H1 (cell line): ENCODE measurements at regions not wholly inside any gene's neighbourhood (a gene's known extent, or its start where the extent isn't known, plus 50 kb on each side); places are given as distances from the start of the nearest gene placed in this dataset.

Experiments
- CTBP2 ChIP-seq: IDR thresholded peaks from 2 replicates; pipeline ENCODE4 v1.7.0; 2011; ENCODE audit warnings: borderline replicate concordance, mild to moderate bottlenecking, moderate library complexity, mixed read lengths, low read length; ENCODE audit not compliant: insufficient read depth, insufficient read length
- CTCF ChIP-seq, 3 experiments: IDR thresholded peaks; 1 replicate in 2 of 3; 2 replicates in 1 of 3; pipeline versions ENCODE4 v1.5.1 to v1.6.1; 2011; ENCODE audit warnings: low read length in 3 of 3, mild to moderate bottlenecking in 3 of 3, inconsistent platforms in 2 of 3, low read depth in 1 of 3, moderate library complexity in 1 of 3; ENCODE audit not compliant: insufficient read depth in 1 of 3; ENCODE audit errors: control extremely low read depth in 1 of 3
- EP300 ChIP-seq, 2 experiments: IDR thresholded peaks; 1 replicate in 1 of 2; 2 replicates in 1 of 2; pipeline ENCODE4 v1.6.1; 2011 to 2012; ENCODE audit warnings: low read depth in 2 of 2, low read length in 2 of 2, mild to moderate bottlenecking in 2 of 2, borderline replicate concordance in 1 of 2, inconsistent platforms in 1 of 2, moderate library complexity in 1 of 2
- KDM4A ChIP-seq: IDR thresholded peaks from one replicate; pipeline ENCODE4 v1.7.1; 2012; ENCODE audit warnings: low read depth, mild to moderate bottlenecking, moderate library complexity, low read length, inconsistent platforms; ENCODE audit not compliant: severe bottlenecking
- POLR2A ChIP-seq, 2 experiments: IDR thresholded peaks; 1 replicate in 1 of 2; 2 replicates in 1 of 2; pipeline ENCODE4 v1.6.1; 2011; ENCODE audit warnings: low read depth in 2 of 2, low read length in 2 of 2, mild to moderate bottlenecking in 2 of 2; ENCODE audit errors: control extremely low read depth in 1 of 2
- POLR2AphosphoS5 ChIP-seq: IDR thresholded peaks from 2 replicates; pipeline ENCODE4 v1.6.1; 2011; ENCODE audit warnings: low read depth, low read length
- RFX5 ChIP-seq: IDR thresholded peaks from 2 replicates; pipeline ENCODE4 v1.6.1; 2011; ENCODE audit warnings: low read depth, low read length, improper control_type of control experiment, borderline replicate concordance

- TF ChIP-seq POLR2A (IDR thresholded peaks at IDR 0.05; ENCODE audit: control extremely low read depth in 1 of 2, low read depth in 2 of 2, low read length in 2 of 2) (no peak), CTCF (IDR thresholded peaks at IDR 0.05; ENCODE audit: control extremely low read depth in 1 of 3, insufficient read depth in 1 of 3, low read depth in 1 of 3, low read length in 3 of 3) (no peak), RFX5 (no peak), CTBP2 (no peak), POLR2AphosphoS5 (no peak), KDM4A (no peak), EP300 (IDR thresholded peaks at IDR 0.05; ENCODE audit: borderline replicate concordance in 1 of 2, low read depth in 2 of 2, low read length in 2 of 2) (no peak)
Measured at GRCh38 chr6:747028-747427, 54.1 kb upstream of the EXOC2 start.
